Suprapubic skin (tissue), 4 donors: ENCODE measurements at regions not wholly inside any gene's neighbourhood (a gene's known extent, or its start where the extent isn't known, plus 50 kb on each side); places are given as distances from the start of the nearest gene placed in this dataset.

ENCODE experiments used
- DNase-seq, 2 donors: peaks; one replicate each; pipeline ENCODE4 v3.0.0-alpha.2; 2019; ENCODE audit warnings: low spot score in 2 of 2
- H3K27ac ChIP-seq: fragments of 200-600 bp; sonication (generic); one replicate; pipeline ENCODE4 v1.5.1; 2019
- H3K27me3 ChIP-seq: fragments of 200-600 bp; sonication (generic); one replicate; pipeline ENCODE4 v1.5.1; 2019
- H3K36me3 ChIP-seq: fragments of 200-600 bp; sonication (generic); one replicate; pipeline ENCODE4 v1.5.1; 2019
- H3K4me1 ChIP-seq: fragments of 200-600 bp; sonication (generic); one replicate; pipeline ENCODE4 v1.5.1; 2019
- H3K4me3 ChIP-seq: fragments of 200-600 bp; sonication (generic); one replicate; pipeline ENCODE4 v1.5.1; 2019; ENCODE audit warnings: mild to moderate bottlenecking
- H3K9me3 ChIP-seq: fragments of 200-600 bp; sonication (generic); one replicate; pipeline ENCODE4 v1.5.1; 2019
- EP300 ChIP-seq: sonication (generic); formaldehyde crosslinking; IDR thresholded peaks from one replicate; pipeline ENCODE4 v1.6.1; 2017; ENCODE audit warnings: antibody characterized with exemption
- POLR2A ChIP-seq, 2 donors: fragments of 450-650 bp; IDR thresholded peaks; one replicate each; pipeline ENCODE4 v1.6.1; 2017; ENCODE audit warnings: antibody characterized with exemption in 2 of 2, mild to moderate bottlenecking in 2 of 2, moderate library complexity in 2 of 2
- POLR2AphosphoS5 ChIP-seq, 3 donors: sonication (generic); formaldehyde crosslinking; IDR thresholded peaks; one replicate each; pipeline ENCODE4 v1.6.1; 2017; ENCODE audit warnings: antibody characterized with exemption in 3 of 3
- WGBS: methylation state at CpG from one replicate; pipeline ENCODE4 v1.1.5; 2018; 5-methylcytosine and 5-hydroxymethylcytosine counted together
- TF ChIP-seq, protein P1 (sequence below), 2 donors: fragments of 200-600 bp in 1 of 2; fragments of 450-650 bp in 1 of 2; sonication (generic) in 1 of 2; IDR thresholded peaks; one replicate each; pipeline ENCODE4 v1.5.1; 2016 to 2019; ENCODE audit warnings: antibody characterized with exemption in 2 of 2, mild to moderate bottlenecking in 1 of 2, moderate library complexity in 1 of 2

DNA sequence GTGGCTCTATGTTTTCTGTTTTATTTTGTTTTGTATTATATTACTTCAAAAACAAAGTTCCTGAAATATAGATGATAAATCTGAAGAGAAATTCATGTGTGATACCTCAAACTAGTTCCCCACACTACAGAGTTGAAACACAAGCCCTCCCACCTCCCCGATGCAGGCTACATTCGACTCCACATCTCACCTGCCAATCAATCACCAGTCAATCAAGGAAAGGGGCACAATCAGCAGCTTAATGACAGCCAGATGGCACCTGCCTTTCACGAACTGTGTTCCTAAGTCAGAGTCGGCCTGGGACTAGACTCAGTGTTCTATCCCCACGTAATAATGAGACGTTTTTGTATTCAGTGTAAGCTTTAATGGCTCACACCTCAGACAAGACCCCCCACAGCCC, 313.4 kb downstream of the SPATA17 start:
- H3K9me3 ChIP-seq, result no peaks in the 10 kb centered on the region
- 76% methylated on average over 6 of the region's 6 CpGs for WGBS
- no peaks in the 10 kb centered on the region for H3K4me1 ChIP-seq
- H3K27ac ChIP-seq, result no peak overlapping the region
- no peak for DNase-seq
- TF ChIP-seq POLR2AphosphoS5 (IDR thresholded peaks at IDR 0.05) (no peak), EP300 (no peak), POLR2A (IDR thresholded peaks at IDR 0.05) (no peak)
- H3K27me3 ChIP-seq, result no peaks in the 10 kb centered on the region
- no peak overlapping the region for H3K4me3 ChIP-seq
- no peaks in the 10 kb centered on the region for H3K36me3 ChIP-seq

DNA sequence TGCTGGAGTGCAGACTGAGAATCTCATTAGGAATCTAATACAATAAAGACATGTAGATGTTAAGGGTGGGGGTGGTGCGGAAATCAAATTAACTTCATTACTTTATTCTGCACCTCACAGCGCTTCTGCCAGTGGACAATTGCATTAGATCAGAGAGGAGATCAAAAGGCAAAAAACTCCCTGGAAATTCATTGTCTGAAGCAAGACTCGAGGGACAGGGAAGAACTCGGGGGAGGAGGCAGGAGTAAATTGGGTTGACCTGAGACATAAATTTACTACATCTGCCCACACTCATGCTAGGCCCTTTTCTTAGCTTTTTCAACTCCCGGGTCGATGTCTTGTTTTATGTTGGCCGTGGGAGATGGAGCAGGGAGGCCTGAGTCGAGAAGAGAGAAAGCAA, 315.4 kb downstream of the SPATA17 start:
- H3K4me1 ChIP-seq, result no peaks in the 10 kb centered on the region
- DNase-seq, result no peak
- TF ChIP-seq EP300, result no peak
- TF ChIP-seq POLR2A (IDR thresholded peaks at IDR 0.05), result no peak
- TF ChIP-seq POLR2AphosphoS5 (IDR thresholded peaks at IDR 0.05), result no peak
- H3K27ac ChIP-seq, result no peak overlapping the region
- no peaks in the 10 kb centered on the region for H3K27me3 ChIP-seq
- no peaks in the 10 kb centered on the region for H3K36me3 ChIP-seq
- no peak overlapping the region for H3K4me3 ChIP-seq
- H3K9me3 ChIP-seq, result no peaks in the 10 kb centered on the region
- WGBS, result 75% methylated on average over 8 of the region's 8 CpGs

DNA sequence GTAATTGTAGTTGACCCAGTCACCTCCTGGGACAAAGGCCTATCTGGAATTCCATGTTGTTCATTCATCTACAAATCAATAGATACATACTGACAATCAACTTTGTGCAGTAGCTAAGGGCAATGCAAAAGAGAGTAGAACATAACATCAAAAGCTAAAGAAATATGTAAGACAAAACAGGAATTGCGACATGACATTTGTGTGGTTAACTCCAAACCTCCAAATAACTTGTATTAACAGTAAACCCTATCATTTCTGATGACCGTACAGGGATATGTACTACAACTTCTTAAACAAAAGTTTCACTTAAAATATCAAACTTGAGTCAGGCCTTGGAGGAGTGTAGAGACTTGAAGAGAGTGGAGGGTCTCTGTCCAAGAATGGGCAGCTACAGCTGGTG, 317.6 kb downstream of the SPATA17 start:
- TF ChIP-seq, protein P1, sequence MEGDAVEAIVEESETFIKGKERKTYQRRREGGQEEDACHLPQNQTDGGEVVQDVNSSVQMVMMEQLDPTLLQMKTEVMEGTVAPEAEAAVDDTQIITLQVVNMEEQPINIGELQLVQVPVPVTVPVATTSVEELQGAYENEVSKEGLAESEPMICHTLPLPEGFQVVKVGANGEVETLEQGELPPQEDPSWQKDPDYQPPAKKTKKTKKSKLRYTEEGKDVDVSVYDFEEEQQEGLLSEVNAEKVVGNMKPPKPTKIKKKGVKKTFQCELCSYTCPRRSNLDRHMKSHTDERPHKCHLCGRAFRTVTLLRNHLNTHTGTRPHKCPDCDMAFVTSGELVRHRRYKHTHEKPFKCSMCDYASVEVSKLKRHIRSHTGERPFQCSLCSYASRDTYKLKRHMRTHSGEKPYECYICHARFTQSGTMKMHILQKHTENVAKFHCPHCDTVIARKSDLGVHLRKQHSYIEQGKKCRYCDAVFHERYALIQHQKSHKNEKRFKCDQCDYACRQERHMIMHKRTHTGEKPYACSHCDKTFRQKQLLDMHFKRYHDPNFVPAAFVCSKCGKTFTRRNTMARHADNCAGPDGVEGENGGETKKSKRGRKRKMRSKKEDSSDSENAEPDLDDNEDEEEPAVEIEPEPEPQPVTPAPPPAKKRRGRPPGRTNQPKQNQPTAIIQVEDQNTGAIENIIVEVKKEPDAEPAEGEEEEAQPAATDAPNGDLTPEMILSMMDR (IDR thresholded peaks at IDR 0.05), result no peak
- TF ChIP-seq POLR2A (IDR thresholded peaks at IDR 0.05) (no peak), EP300 (no peak), POLR2AphosphoS5 (IDR thresholded peaks at IDR 0.05) (no peak)
- H3K9me3 ChIP-seq, result no peaks in the 10 kb centered on the region
- WGBS, result 39% methylated on average over 2 of the region's 2 CpGs
- H3K4me3 ChIP-seq, result no peak overlapping the region
- no peak overlapping the region for H3K27ac ChIP-seq
- no peaks in the 10 kb centered on the region for H3K4me1 ChIP-seq
- H3K36me3 ChIP-seq, result no peaks in the 10 kb centered on the region
- DNase-seq, result no peak
- no peaks in the 10 kb centered on the region for H3K27me3 ChIP-seq

DNA sequence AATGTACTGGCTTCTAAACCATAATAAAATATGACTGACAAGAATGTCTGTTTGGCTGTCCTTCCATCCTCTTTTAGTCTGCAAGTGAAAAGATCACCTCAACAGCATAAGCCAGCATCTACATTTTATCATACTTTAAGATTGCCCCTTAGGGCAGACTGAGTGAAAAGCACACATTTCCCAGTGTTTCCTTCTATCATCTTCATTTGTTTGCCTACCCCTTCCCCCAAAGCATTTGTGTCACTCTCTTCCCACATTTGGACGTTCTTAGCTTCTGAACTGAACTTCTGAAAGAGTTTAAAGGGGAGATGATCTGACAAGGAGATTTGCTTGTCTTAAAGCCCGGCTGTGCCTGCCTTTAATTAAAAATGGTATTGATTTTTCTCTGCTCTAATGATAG, 322.2 kb downstream of the SPATA17 start:
- Histone ChIP-seq H3K9me3 (no peaks in the 10 kb centered on the region), H3K27me3 (no peaks in the 10 kb centered on the region), H3K4me1 (no peaks in the 10 kb centered on the region), H3K36me3 (no peaks in the 10 kb centered on the region), H3K27ac (no peak overlapping the region), H3K4me3 (no peak overlapping the region)
- DNase-seq, result no peak
- no peak for TF ChIP-seq EP300
- TF ChIP-seq POLR2A (IDR thresholded peaks at IDR 0.05), result no peak
- TF ChIP-seq, protein P1 (IDR thresholded peaks at IDR 0.05), result no peak
- TF ChIP-seq POLR2AphosphoS5 (IDR thresholded peaks at IDR 0.05), result no peak
- 18% methylated on average over 2 of the region's 2 CpGs for WGBS

DNA sequence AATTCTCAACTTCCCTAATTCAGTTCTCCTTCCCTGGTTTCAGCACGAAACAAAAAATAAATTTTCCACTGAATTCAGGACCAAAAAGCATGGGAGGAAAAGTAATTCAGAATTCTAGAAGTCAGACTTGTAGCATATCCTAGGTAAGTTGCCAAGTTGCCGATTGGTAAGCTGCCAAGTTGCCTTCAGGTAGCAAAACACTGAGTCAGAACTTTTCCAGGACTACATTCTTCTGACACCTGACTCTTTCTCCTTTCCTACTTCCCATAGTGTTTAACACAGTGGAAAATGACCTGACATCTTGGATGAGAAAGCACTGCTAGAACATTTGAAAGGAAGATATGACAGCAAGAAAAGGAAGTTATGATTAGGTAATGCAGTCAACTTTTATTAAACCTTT, 322.8 kb downstream of the SPATA17 start:
- no peak overlapping the region for H3K4me3 ChIP-seq
- no peaks in the 10 kb centered on the region for H3K36me3 ChIP-seq
- no peaks in the 10 kb centered on the region for H3K9me3 ChIP-seq
- DNase-seq, result no peak
- H3K4me1 ChIP-seq, result no peaks in the 10 kb centered on the region
- TF ChIP-seq POLR2AphosphoS5 (IDR thresholded peaks at IDR 0.05) (no peak), POLR2A (IDR thresholded peaks at IDR 0.05) (no peak), EP300 (no peak)
- TF ChIP-seq, protein P1 (IDR thresholded peaks at IDR 0.05), result no peak
- 30% methylated on average over 2 of the region's 2 CpGs for WGBS
- H3K27me3 ChIP-seq, result no peaks in the 10 kb centered on the region
- H3K27ac ChIP-seq, result no peak overlapping the region

DNA sequence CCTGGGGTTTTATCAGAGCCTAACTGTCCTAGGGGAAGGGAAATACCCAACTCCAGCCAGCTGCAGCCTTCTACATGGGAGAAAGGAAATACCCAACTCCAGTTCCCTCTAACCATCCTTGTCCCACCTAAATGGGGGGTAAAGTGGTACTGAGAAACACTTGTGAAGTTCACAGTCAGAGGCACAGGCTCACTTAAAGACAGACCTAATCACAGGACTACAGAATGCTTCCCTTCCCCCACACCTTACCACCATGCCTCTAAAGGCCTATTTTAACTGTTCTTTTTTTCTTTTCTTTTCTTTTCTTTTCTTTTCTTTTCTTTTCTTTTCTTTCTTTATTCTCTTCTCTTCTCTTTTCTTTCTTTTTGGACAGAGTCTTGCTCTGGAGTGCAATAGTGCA, 324.6 kb downstream of the SPATA17 start:
- Histone ChIP-seq H3K4me3 (no peak overlapping the region), H3K4me1 (no peaks in the 10 kb centered on the region), H3K27me3 (no peaks in the 10 kb centered on the region), H3K27ac (no peak overlapping the region), H3K9me3 (no peaks in the 10 kb centered on the region), H3K36me3 (no peaks in the 10 kb centered on the region)
- TF ChIP-seq POLR2A (IDR thresholded peaks at IDR 0.05), result no peak
- TF ChIP-seq EP300, result no peak
- no peak for TF ChIP-seq POLR2AphosphoS5 (IDR thresholded peaks at IDR 0.05)
- TF ChIP-seq, protein P1 (IDR thresholded peaks at IDR 0.05), result no peak
- no peak for DNase-seq
